ENCODE measurements at regions not wholly inside any gene's neighbourhood (a gene's known extent, or its start where the extent isn't known, plus 50 kb on each side); places are given as distances from the start of the nearest gene placed in this dataset.
"Not testable (repeated sequence)": the region's sequence is repeated elsewhere in the genome, so short reads cannot be mapped to it uniquely, and the experiment has no call there.

DNA sequence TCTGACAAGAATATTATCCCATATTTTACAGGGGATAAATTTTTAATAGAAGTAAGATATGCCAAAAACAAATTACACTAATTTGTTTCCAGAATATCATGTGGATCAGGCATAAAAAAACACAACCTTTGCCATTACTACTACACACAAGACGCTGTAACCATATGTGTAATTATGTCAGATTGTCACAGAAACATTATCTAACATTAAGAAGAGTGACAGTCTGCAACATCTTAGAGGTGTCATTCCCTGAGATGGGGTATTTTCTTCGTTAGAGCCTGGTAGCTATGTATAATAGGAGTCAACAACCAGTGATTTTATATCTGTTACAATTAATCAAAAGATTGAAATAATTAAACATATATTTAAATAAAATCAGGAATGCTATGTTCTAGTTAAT is 518.9 kb downstream of the RERGL start:
- Histone ChIP-seq H3K4me3 (no peak overlapping the region), H3K27ac (no peak overlapping the region), H3K27me3 (no peaks in the 10 kb centered on the region), H3K4me1 (no peaks in the 10 kb centered on the region), H3K9me3 (no peaks in the 10 kb centered on the region), H3K36me3 (no peaks in the 10 kb centered on the region)
- TF ChIP-seq EP300 (IDR thresholded peaks at IDR 0.05) (no peak), POLR2A (IDR thresholded peaks at IDR 0.05) (no peak)
- TF ChIP-seq, protein P1, sequence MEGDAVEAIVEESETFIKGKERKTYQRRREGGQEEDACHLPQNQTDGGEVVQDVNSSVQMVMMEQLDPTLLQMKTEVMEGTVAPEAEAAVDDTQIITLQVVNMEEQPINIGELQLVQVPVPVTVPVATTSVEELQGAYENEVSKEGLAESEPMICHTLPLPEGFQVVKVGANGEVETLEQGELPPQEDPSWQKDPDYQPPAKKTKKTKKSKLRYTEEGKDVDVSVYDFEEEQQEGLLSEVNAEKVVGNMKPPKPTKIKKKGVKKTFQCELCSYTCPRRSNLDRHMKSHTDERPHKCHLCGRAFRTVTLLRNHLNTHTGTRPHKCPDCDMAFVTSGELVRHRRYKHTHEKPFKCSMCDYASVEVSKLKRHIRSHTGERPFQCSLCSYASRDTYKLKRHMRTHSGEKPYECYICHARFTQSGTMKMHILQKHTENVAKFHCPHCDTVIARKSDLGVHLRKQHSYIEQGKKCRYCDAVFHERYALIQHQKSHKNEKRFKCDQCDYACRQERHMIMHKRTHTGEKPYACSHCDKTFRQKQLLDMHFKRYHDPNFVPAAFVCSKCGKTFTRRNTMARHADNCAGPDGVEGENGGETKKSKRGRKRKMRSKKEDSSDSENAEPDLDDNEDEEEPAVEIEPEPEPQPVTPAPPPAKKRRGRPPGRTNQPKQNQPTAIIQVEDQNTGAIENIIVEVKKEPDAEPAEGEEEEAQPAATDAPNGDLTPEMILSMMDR (IDR thresholded peaks at IDR 0.05), result no peak
- no peak for DNase-seq (ENCODE audit: low spot score in 2 of 2)
- 69 to 74% methylated on average over 2 of the region's 2 CpGs for WGBS, 2 donors

DNA sequence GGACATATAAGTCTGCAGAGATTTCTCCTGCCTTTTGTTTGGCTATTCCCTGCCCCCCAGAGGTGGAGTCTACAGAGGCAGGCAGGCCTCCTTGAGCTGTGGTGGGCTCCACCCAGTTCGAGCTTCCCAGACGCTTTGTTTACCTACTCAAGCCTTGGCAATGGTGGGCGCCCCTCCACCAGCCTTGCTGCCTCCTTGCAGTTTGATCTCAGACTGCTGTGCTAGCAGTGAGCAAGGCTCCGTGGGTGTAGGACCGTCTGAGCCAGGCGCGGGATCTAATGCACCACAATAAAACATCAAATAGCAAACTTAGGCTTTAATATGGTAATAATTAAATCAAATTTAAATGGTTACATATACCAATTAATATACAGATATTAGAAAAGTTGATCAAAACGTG is 525.4 kb downstream of the RERGL start:
- H3K27me3 ChIP-seq; H3K4me3 ChIP-seq; DNase-seq (ENCODE audit: low spot score in 2 of 2); H3K27ac ChIP-seq; H3K4me1 ChIP-seq; H3K36me3 ChIP-seq: not testable (repeated sequence)
- WGBS, 2 donors, result 81 to 87% methylated on average over 8 of the region's 8 CpGs
- peaks cover 0 to 12% (median 0%) of the 10 kb centered on the region in 4 donors for H3K9me3 ChIP-seq

DNA sequence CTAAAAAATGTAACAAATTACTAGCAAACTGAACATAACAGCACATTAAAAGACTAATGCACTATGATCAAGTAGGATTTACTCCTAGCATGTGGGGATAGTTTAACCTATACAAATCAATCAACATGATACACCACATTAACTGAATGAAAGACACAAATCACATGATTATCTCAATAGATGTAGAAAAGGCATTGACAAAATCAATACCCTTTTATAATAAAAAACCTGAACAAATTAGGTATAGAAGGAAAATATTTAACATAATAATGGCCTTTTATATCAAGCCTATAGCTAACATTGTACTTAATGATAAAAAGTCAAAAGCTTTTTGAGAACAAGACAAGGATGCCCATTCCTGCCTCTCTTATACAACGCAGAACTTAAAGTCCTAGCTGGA is 540.0 kb downstream of the RERGL start:
- Histone ChIP-seq H3K4me3 (no peak overlapping the region), H3K27me3 (no peaks in the 10 kb centered on the region), H3K27ac (no peak overlapping the region), H3K36me3 (no peaks in the 10 kb centered on the region), H3K9me3 (peaks cover 0 to 12% (median 0%) of the 10 kb centered on the region in 4 donors), H3K4me1 (no peaks in the 10 kb centered on the region)
- 79 to 89% methylated on average over 1 of the region's 1 CpG for WGBS, 2 donors
- DNase-seq (ENCODE audit: low spot score in 2 of 2), result no peak
- TF ChIP-seq, protein P1 (IDR thresholded peaks at IDR 0.05), result no peak
- TF ChIP-seq EP300 (IDR thresholded peaks at IDR 0.05) (no peak), POLR2A (IDR thresholded peaks at IDR 0.05) (no peak)

DNA sequence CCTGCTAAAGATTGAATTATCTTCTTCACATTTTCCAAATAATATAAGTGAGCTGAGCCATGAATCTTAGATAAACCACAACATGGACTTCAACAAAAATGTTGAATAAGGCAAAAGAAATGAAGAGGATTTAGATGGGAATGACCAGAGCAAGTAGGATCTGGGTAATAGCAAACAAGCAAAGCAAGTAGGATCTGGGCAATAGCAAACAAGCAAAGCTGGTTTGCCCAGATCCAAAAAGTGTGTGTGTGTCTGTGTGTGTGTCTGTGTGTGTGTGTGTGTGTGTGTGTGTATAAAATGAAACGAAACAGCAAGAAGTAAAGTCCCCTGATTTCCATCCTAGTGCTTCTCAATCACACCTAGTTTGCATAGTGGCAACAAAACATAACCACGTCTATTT is 549.1 kb downstream of the RERGL start:
- no peaks in the 10 kb centered on the region for H3K27me3 ChIP-seq
- no peaks in the 10 kb centered on the region for H3K36me3 ChIP-seq
- H3K9me3 ChIP-seq, result peaks cover 0 to 20% (median 0%) of the 10 kb centered on the region in 4 donors
- 70 to 74% methylated on average over 2 of the region's 2 CpGs for WGBS, 2 donors
- no peaks in the 10 kb centered on the region for H3K4me1 ChIP-seq
- no peak overlapping the region for H3K4me3 ChIP-seq
- TF ChIP-seq EP300 (IDR thresholded peaks at IDR 0.05) (no peak), POLR2A (IDR thresholded peaks at IDR 0.05) (no peak)
- TF ChIP-seq, protein P1 (IDR thresholded peaks at IDR 0.05), result no peak
- H3K27ac ChIP-seq, result no peak overlapping the region
- DNase-seq (ENCODE audit: low spot score in 2 of 2), result no peak

DNA sequence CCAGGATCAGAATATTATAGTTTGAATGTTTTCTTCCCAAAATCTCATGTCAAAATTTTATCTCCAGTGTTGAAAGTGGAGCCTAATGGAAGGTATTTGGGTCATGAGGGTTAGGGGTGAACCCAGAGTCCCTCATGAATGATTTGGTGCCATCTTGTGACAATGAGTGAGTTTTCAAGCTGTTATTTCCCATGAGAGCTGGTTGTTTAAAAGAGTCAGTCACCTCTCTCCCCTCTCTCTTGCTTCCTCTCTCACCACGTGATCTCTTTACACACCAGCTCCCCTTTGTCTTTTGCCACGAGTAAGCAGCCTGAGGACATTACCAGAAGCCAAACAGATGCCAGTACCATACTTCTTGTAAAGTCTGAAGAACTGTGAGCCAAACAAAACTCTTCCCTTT is 561.6 kb downstream of the RERGL start:
- no peak overlapping the region for H3K27ac ChIP-seq
- no peaks in the 10 kb centered on the region for H3K4me1 ChIP-seq
- DNase-seq (ENCODE audit: low spot score in 2 of 2), result no peak
- no peak overlapping the region for H3K4me3 ChIP-seq
- TF ChIP-seq POLR2A (IDR thresholded peaks at IDR 0.05), result no peak
- no peak for TF ChIP-seq EP300 (IDR thresholded peaks at IDR 0.05)
- TF ChIP-seq, protein P1 (IDR thresholded peaks at IDR 0.05), result no peak
- 20 to 22% methylated on average over 2 of the region's 2 CpGs for whole genome bisulfite sequencing, 2 donors
- no peaks in the 10 kb centered on the region for H3K36me3 ChIP-seq
- H3K9me3 ChIP-seq, result no peaks in the 10 kb centered on the region
- no peaks in the 10 kb centered on the region for H3K27me3 ChIP-seq

DNA sequence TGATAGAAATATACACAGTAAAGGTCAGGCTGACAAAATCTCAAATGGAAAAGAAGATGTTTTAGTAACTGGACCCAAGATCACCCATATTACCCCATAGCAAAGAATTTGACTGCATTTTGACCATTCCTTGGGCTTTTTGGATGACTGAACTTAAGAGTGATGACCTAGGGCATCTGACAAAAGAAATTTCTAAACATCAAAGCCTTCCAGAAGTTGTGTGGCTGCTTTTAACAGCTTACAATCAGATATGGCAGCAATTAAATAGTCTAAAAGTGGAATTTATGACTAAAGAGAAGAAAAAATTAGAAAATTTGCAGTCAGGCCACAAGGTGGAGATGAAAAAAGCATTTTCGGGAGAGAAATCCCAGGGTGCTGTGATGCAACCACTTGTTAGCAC is 563.0 kb downstream of the RERGL start:
- DNase-seq (ENCODE audit: low spot score in 2 of 2), result no peak

More for the DNA sequence above, 563.0 kb downstream of the RERGL start:
- Histone ChIP-seq H3K27ac (no peak overlapping the region), H3K36me3 (no peaks in the 10 kb centered on the region), H3K4me3 (no peak overlapping the region), H3K9me3 (no peaks in the 10 kb centered on the region), H3K27me3 (no peaks in the 10 kb centered on the region), H3K4me1 (no peaks in the 10 kb centered on the region)
- 60 to 68% methylated on average over 1 of the region's 1 CpG for WGBS, 2 donors
- no peak for TF ChIP-seq EP300 (IDR thresholded peaks at IDR 0.05)
- TF ChIP-seq, protein P1 (IDR thresholded peaks at IDR 0.05), result no peak
